ENCODE measurements at regions not wholly inside any gene's neighbourhood (a gene's known extent, or its start where the extent isn't known, plus 50 kb on each side); places are given as distances from the start of the nearest gene placed in this dataset.

GRCh38 chr5:89087551-89088318 is 204.8 kb upstream of the MEF2C start:
- Histone ChIP-seq H3K4me3 (no peak overlapping the region), H3K27me3 (replicated peaks; ENCODE audit: insufficient read depth) (no peaks in the 10 kb centered on the region), H2AFZ (no peak overlapping the region), H3K4me2 (ENCODE audit: unreplicated experiment) (no peak overlapping the region), H3K4me1 (ENCODE audit: insufficient read depth) (peaks cover 13% of the 10 kb centered on the region), H3F3A (ENCODE audit: insufficient read depth) (peaks cover 20% of the 10 kb centered on the region), H3K27ac (no peak overlapping the region), H3K36me3 (ENCODE audit: low read depth) (no peaks in the 10 kb centered on the region), H3K9me3 (ENCODE audit: low read depth) (no peaks in the 10 kb centered on the region), H4K20me1 (ENCODE audit: insufficient read depth) (no peaks in the 10 kb centered on the region), H3K9me2 (ENCODE audit: insufficient read depth) (no peaks in the 10 kb centered on the region), H3K9ac (no peak overlapping the region), H3K79me2 (ENCODE audit: insufficient read depth) (no peaks in the 10 kb centered on the region)
- 82 to 86% methylated on average over 12 of the region's 12 CpGs for WGBS, 2 experiments (ENCODE audit: low coverage in 1 of 2, low lambda C conversion rate in 2 of 2, missing lambda C conversion rate in 2 of 2)
- no peak for DNase-seq
- in situ Hi-C loops (cut with MboI) = no loop called here
- TF ChIP-seq EZH2phosphoT487 (IDR thresholded peaks at IDR 0.05; ENCODE audit: insufficient read depth, low read depth) = no peak
- no peak for TF ChIP-seq EZH2 (IDR thresholded peaks at IDR 0.05; ENCODE audit: insufficient read depth, poor library complexity, severe bottlenecking)

- DNase-seq = no peak
- Histone ChIP-seq H3K4me2 (ENCODE audit: unreplicated experiment) (no peak overlapping the region), H4K20me1 (ENCODE audit: insufficient read depth) (no peaks in the 10 kb centered on the region), H3K4me3 (no peak overlapping the region), H3K27me3 (replicated peaks; ENCODE audit: insufficient read depth) (no peaks in the 10 kb centered on the region), H3K79me2 (ENCODE audit: insufficient read depth) (no peaks in the 10 kb centered on the region), H3K9ac (no peak overlapping the region), H2AFZ (no peak overlapping the region), H3K27ac (no peak overlapping the region), H3K4me1 (ENCODE audit: insufficient read depth) (peaks cover 13% of the 10 kb centered on the region), H3K36me3 (ENCODE audit: low read depth) (no peaks in the 10 kb centered on the region), H3K9me3 (ENCODE audit: low read depth) (no peaks in the 10 kb centered on the region), H3K9me2 (ENCODE audit: insufficient read depth) (no peaks in the 10 kb centered on the region), H3F3A (ENCODE audit: insufficient read depth) (peaks cover 20% of the 10 kb centered on the region)
- in situ Hi-C loops (cut with MboI) = no loop called here
- TF ChIP-seq EZH2phosphoT487 (IDR thresholded peaks at IDR 0.05; ENCODE audit: insufficient read depth, low read depth) (no peak), EZH2 (IDR thresholded peaks at IDR 0.05; ENCODE audit: insufficient read depth, poor library complexity, severe bottlenecking) (no peak)
- 75 to 93% methylated on average over 2 of the region's 2 CpGs for WGBS, 2 experiments (ENCODE audit: low coverage in 1 of 2, low lambda C conversion rate in 2 of 2, missing lambda C conversion rate in 2 of 2)
These were observed 204.1 kb upstream of the MEF2C start for GRCh38 chr5:89087128-89087527.

GRCh38 chr5:89086390-89087086 is 203.6 kb upstream of the MEF2C start:
- Histone ChIP-seq H3K9ac (no peak overlapping the region), H2AFZ (no peak overlapping the region), H4K20me1 (ENCODE audit: insufficient read depth) (no peaks in the 10 kb centered on the region), H3K9me2 (ENCODE audit: insufficient read depth) (no peaks in the 10 kb centered on the region), H3K4me1 (ENCODE audit: insufficient read depth) (peaks cover 13% of the 10 kb centered on the region), H3K36me3 (ENCODE audit: low read depth) (no peaks in the 10 kb centered on the region), H3K27ac (no peak overlapping the region), H3K4me2 (ENCODE audit: unreplicated experiment) (no peak overlapping the region), H3K27me3 (replicated peaks; ENCODE audit: insufficient read depth) (no peaks in the 10 kb centered on the region), H3K9me3 (ENCODE audit: low read depth) (no peaks in the 10 kb centered on the region), H3K4me3 (no peak overlapping the region), H3F3A (ENCODE audit: insufficient read depth) (peaks cover 20% of the 10 kb centered on the region), H3K79me2 (ENCODE audit: insufficient read depth) (no peaks in the 10 kb centered on the region)
- in situ Hi-C loops (cut with MboI) = no loop called here
- WGBS, 2 experiments (ENCODE audit: low coverage in 1 of 2, low lambda C conversion rate in 2 of 2, missing lambda C conversion rate in 2 of 2) = 73% methylated on average over 5 of the region's 5 CpGs
- TF ChIP-seq EZH2phosphoT487 (IDR thresholded peaks at IDR 0.05; ENCODE audit: insufficient read depth, low read depth) (no peak), EZH2 (IDR thresholded peaks at IDR 0.05; ENCODE audit: insufficient read depth, poor library complexity, severe bottlenecking) (no peak)
- no peak for DNase-seq

- Histone ChIP-seq H3K4me2 (ENCODE audit: unreplicated experiment) (peak overlapping the region; percentile 5), H3K4me3 (no peak overlapping the region), H3K9me3 (ENCODE audit: low read depth) (no peaks in the 10 kb centered on the region), H3K4me1 (ENCODE audit: insufficient read depth) (peaks cover 6% of the 10 kb centered on the region), H3K27ac (peak overlapping the region; percentile 12; the same call in 1 of the 2 replicates), H4K20me1 (ENCODE audit: insufficient read depth) (no peaks in the 10 kb centered on the region), H2AFZ (no peak overlapping the region), H3K9me2 (ENCODE audit: insufficient read depth) (peaks cover 3% of the 10 kb centered on the region; the same call in 1 of the 2 replicates), H3K27me3 (replicated peaks; ENCODE audit: insufficient read depth) (no peaks in the 10 kb centered on the region), H3F3A (ENCODE audit: insufficient read depth) (peaks cover 20% of the 10 kb centered on the region), H3K79me2 (ENCODE audit: insufficient read depth) (no peaks in the 10 kb centered on the region), H3K36me3 (ENCODE audit: low read depth) (no peaks in the 10 kb centered on the region), H3K9ac (no peak overlapping the region)
- in situ Hi-C loops (cut with MboI) = no loop called here
- DNase-seq = peak; percentile 84
- WGBS, 2 experiments (ENCODE audit: low coverage in 1 of 2, low lambda C conversion rate in 2 of 2, missing lambda C conversion rate in 2 of 2) = 3 to 7% methylated on average over 1 of the region's 1 CpG
- TF ChIP-seq EZH2phosphoT487 (IDR thresholded peaks at IDR 0.05; ENCODE audit: insufficient read depth, low read depth) = peak; percentile 90; the same call in 1 of the 2 replicates
- TF ChIP-seq EZH2 (IDR thresholded peaks at IDR 0.05; ENCODE audit: insufficient read depth, poor library complexity, severe bottlenecking) = no peak
These were observed 200.8 kb upstream of the MEF2C start for GRCh38 chr5:89083791-89084190.
